GM18861 (cell line): ENCODE measurements at regions not wholly inside any gene's neighbourhood (a gene's known extent, or its start where the extent isn't known, plus 50 kb on each side); places are given as distances from the start of the nearest gene placed in this dataset.
"Not testable (repeated sequence)": the region's sequence is repeated elsewhere in the genome, so short reads cannot be mapped to it uniquely, and the experiment has no call there.

Experiments
- ATAC-seq: cut with Tn5 transposase; IDR thresholded peaks from one replicate; pipeline ENCODE4 v1.9.1; 2021; ENCODE audit not compliant: unreplicated experiment

GRCh38 chr1:149352205-149352604, 122.6 kb upstream of the NBPF19 start:
- ATAC-seq: not testable (repeated sequence)

DNA sequence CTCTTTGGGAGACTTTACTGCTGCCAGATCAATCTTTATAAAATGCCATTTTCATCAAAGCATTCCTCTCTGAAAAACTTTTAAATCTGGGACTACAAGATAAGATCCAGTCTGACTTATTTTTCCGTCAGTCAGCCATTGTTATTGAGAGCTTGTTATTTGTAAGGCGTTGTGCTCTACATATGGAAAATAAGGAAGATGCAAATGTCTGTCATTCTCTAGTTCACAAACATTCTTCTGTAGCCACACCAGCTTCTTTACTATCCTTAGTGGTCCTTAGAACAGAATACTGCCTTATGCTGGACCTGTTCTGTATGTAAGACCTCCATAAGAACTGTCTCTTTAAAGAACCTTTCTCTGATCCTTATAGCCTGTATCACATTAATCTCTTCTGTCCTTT, 120.3 kb upstream of the NBPF19 start:
- not testable (repeated sequence) for ATAC-seq

DNA sequence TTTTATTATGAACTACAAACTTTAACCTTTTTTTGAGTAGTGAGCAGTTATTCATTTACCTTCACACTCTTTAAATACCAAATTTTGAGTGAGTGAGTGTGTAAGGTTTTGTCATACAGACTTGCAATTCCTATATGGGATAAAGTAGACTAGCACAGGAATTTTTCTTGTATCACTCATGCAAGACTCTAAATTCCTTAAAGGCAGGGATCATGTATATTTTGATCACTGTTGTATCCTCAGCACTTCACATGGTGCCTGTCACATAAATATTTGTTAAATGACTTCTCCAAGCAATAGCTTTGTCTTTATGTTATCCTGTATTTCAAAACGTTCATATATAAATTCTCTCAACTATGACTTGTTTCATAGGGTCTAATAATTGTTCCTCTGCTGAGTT, 119.1 kb upstream of the NBPF19 start:
- ATAC-seq: not testable (repeated sequence)

- ATAC-seq: not testable (repeated sequence)
Observed at GRCh38 chr1:149356152-149356551, 118.7 kb upstream of the NBPF19 start.

- not testable (repeated sequence) for ATAC-seq
Observed at GRCh38 chr1:149360351-149360750, 114.5 kb upstream of the NBPF19 start.

DNA sequence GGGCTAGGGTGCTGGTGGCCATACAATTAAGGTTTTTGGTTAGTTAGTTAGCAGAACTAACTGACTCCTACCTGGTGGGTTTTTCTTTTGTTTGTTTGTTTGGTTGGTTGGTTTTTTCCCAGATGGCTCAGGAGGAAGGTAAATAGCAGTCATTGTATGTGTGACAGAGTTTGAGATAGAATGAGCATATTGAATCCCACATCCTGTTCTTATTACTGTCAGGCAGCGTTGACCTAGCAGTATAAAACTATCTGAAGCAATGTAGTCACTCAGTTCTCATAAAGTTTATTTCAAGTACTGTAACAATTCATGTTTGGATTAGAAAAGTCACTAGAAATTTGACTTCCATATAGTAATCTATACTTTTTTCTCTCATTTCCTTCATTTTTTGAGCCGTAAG, 113.5 kb upstream of the NBPF19 start:
- ATAC-seq: not testable (repeated sequence)

- ATAC-seq: not testable (repeated sequence)
Observed at GRCh38 chr1:149364188-149364981, 110.5 kb upstream of the NBPF19 start.

DNA sequence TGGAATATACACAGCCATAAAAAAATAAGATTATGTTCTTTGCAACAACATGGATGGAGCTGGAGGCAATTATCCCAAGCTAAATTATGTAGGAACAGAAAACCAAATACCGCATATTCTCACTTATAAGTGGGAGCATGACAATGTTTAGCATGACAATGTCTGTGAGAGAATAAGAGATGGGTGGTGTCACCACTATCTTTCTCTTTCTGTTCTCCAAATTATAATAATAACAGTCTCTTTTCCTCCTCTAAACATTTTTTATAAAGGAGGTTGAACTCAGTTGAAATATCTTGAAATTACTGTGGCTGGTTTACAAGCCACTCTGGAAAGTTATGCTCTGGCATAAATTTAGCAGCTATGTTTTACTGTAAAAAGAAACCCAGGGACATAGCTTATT, 108.4 kb upstream of the NBPF19 start:
- ATAC-seq: not testable (repeated sequence)

DNA sequence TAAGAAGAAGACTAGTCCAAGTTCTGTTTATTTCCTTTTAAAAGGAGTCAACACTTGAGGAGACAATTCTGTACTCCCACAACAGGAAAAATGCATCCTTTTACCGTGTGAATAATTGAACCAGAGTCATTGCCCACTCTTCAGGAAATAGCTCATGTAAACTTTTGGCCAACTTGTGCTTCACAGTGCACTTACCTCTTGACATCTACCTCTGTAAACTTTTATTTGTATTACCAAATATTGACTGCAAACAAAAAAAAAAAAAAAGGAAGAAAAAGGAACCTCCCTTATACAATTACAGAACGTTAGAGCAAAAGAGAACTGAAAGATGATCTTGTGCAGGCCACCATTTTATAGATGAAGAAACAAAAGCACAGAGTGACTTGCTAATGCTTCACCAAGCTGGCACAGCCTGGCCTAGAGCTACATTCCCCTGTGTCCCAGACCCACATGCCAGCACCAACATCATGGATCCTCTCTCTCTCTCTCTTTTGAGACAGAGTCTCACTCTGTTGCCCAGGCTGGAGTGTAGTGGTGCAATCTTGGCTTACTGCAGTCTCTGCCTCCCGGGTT, 107.3 kb upstream of the NBPF19 start:
- ATAC-seq: not testable (repeated sequence)

GRCh38 chr1:149368337-149368736, 106.5 kb upstream of the NBPF19 start:
- ATAC-seq: not testable (repeated sequence)

GRCh38 chr1:149369081-149369480, 105.8 kb upstream of the NBPF19 start:
- ATAC-seq: not testable (repeated sequence)

- not testable (repeated sequence) for ATAC-seq
Observed at GRCh38 chr1:149371955-149372354, 102.9 kb upstream of the NBPF19 start.

DNA sequence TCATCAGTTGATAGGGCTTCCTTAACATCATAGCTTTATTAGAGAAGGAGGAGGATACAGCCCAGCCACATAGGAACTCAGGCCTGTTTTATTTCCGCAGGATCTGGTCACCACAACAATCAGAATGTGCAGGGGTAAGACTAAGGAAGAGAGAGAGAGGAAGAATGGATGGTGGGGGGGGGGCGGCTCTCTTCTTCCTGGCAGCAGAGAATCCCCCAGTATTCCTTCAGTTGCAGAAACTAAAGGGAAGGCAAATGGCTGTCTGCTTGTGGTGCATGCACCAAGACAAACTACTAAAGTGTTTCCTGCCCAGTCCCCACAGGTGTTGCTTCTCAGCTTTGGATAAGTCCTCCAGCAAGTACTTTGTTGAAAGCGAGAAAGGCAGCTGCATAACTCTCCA, 96.4 kb upstream of the NBPF19 start:
- not testable (repeated sequence) for ATAC-seq

DNA sequence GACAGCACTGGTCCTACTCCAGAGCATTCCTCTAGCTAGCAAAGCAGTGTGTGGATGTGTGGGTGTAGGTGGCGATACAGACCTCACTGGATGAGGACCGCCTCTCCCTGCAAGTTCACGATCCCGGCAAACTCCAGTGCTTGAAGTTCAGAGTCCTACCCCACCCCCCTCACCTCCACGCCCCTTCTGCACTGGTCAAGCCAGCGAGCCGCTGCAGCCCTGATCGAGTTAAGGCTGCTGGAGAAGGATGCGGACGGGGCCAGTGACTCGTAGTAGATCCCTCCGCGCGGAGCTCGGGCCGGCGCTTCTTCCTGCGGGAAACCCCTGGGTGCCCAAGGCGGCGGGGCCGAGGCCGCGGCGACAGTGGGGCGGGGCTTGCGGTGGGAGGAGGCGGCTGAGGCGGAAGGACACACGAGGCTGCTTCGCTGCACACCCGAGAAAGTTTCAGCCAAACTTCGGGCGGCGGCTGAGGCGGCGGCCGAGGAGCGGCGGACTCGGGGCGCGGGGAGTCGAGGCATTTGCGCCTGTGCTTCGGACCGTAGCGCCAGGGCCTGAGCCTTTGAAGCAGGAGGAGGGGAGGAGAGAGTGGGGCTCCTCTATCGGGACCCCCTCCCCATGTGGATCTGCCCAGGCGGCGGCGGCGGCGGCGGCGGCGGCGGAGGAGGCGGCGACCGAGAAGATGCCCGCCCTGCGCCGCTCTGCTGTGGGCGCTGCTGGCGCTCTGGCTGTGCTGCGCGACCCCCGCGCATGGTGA, 84.5 kb upstream of the NBPF19 start:
- not testable (repeated sequence) for ATAC-seq

- not testable (repeated sequence) for ATAC-seq
Observed at GRCh38 chr1:149390931-149391330, 83.9 kb upstream of the NBPF19 start.

DNA sequence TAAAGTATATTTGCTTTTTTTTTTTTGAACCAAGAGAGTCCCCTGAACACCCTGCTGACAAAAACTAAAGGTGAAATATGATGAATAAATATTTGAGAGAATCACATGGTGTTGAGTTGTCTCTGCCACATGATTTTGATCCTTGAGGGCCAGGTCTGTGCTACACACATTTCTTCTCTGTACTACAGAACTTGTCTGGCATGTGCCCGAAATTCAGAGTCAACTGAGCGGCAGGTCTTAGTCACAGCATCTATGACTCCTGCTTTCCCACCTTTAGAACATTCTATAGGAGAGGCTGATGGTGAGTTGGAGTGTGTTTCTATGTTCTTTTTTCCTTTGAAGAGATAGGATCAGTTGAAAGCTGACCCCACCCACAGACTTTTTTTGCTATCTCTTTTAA, 79.0 kb upstream of the NBPF19 start:
- ATAC-seq: not testable (repeated sequence)

GRCh38 chr1:149398527-149398926, 76.3 kb upstream of the NBPF19 start:
- not testable (repeated sequence) for ATAC-seq

DNA sequence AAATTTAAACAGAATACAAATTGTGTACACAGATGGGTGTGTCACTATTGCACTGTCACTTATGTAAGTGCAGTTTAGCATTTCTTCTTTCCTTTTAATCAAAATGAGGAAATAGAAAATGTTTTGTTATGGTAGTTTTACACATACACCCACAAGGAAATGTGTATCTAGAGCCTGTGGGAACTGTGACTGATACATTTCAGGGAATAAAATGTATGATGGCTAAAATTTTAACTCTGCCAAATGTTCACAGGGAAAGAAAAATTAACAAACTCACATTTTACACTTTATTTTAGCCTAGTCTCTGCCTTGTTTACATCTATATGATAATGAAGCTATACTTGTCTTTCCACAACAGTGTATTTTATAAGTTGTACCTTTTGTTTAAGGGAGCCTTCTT, 66.4 kb upstream of the NBPF19 start:
- not testable (repeated sequence) for ATAC-seq

GRCh38 chr1:149415373-149415772, 59.5 kb upstream of the NBPF19 start:
- not testable (repeated sequence) for ATAC-seq

- ATAC-seq: not testable (repeated sequence)
Observed at GRCh38 chr1:149418782-149419181, 56.1 kb upstream of the NBPF19 start.

DNA sequence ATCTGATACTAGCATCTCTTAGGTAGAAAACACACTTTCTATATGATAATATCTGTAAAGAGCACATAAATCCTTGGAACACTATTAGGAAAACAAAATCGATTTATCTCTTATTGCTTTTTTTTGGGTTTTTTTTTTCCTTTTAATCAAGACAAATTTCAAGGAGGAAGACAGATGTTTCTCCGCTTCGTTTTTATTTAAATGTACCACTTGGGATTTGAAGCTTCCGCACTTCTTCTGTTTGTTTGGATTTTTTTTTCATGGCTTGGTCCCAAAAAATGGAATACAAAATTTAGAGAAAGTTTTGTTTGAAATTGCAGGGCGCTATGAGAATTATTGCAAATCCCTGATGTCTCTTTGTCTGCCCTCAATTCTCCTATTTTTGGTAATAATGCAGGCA, 51.7 kb upstream of the NBPF19 start:
- not testable (repeated sequence) for ATAC-seq
